Erythroblast (primary cell): ENCODE measurements at regions not wholly inside any gene's neighbourhood (a gene's known extent, or its start where the extent isn't known, plus 50 kb on each side); places are given as distances from the start of the nearest gene placed in this dataset.

Experiments used
- GATA1 ChIP-seq: IDR thresholded peaks from 2 replicates; pipeline ENCODE4 v1.6.1; 2011; ENCODE audit warnings: low read depth, mild to moderate bottlenecking, control low read depth, low read length, moderate library complexity
- POLR2A ChIP-seq: IDR thresholded peaks from 2 replicates; pipeline ENCODE4 v1.6.1; 2011; ENCODE audit warnings: mild to moderate bottlenecking, low read length

- TF ChIP-seq POLR2A = no peak
- no peak for TF ChIP-seq GATA1
These were observed 1096.9 kb upstream of the NUDT12 start for GRCh38 chr5:104659497-104659896.
